SIG-M5 treated with dmso at 0.1 percent for 504 hours (cell line): ENCODE measurements at regions not wholly inside any gene's neighbourhood (a gene's known extent, or its start where the extent isn't known, plus 50 kb on each side); places are given as distances from the start of the nearest gene placed in this dataset.

Source experiments
- DNase-seq: peaks from one replicate; lab custom pipeline; 2025; ENCODE audit not compliant: unreplicated experiment; lab: John Stamatoyannopoulos, UW

DNA sequence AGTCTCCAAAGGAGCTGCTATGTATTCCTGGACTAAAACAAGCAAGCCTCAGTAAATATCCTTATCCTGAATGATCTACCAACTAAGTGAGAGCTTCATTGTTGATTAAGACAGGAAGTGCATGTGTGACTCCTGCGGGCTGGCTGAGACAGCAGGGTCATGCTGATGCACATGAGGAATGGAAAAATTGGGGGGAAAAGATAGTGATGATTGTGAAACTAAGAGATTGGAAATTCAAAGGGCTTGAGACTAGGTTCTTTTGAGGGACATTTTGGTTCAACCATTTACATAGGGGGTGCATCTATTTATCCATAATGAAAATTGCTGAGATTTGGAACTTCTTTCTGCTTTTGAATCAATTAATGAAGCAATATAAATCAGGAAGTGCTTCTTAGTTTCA is 61.1 kb upstream of the C1QTNF7 start:
- no peak for DNase-seq

- DNase-seq = peak; percentile 8
Measured at GRCh38 chr4:15368856-15369255, 59.0 kb upstream of the C1QTNF7 start.

- no peak for DNase-seq
Measured at GRCh38 chr4:15370296-15370695, 57.5 kb upstream of the C1QTNF7 start.

DNA sequence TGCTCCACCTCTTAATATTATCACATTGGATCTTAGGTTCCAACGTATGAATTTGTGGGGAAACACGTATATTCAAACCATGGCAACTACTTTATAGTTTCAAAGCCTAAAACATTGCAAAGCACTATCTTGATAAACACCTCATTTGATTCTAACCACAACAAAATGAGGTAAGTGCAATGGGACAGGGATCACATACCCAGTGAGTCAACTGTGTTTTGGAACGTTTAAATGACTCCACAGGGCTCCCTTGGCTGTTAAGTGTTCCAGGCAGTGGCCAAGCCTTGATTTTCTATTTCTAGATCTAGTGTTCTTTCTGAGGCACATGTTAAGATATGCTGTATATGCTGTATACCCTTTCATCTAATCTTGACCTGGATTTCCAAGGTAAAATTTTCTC is 54.5 kb upstream of the C1QTNF7 start:
- no peak for DNase-seq

GRCh38 chr4:15374656-15375055 is 53.2 kb upstream of the C1QTNF7 start:
- no peak for DNase-seq

- DNase-seq = peak; percentile 12
Measured at GRCh38 chr4:15375667-15376066, 52.2 kb upstream of the C1QTNF7 start.

GRCh38 chr4:15376145-15376544 is 51.7 kb upstream of the C1QTNF7 start:
- no peak for DNase-seq

DNA sequence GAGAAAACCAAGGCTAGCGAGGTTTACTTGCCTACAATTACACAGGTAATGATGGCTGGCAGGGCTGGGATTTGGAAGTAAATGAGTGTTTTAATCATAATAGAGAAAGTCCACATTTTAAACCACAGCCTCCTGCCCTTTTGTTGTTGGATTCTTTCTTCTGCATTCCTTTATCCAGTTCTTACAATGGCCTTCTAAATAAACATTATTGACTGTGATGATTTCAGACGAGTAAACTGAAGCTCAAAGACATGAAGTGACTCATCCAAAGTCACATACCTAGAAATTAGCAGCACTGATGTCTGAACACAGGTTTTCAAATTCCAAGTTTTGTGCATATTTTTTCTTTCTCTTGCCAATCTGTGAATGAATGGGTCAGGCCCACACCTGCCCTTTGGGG is 51.2 kb upstream of the C1QTNF7 start:
- no peak for DNase-seq
